ENCODE measurements at regions not wholly inside any gene's neighbourhood (a gene's known extent, or its start where the extent isn't known, plus 50 kb on each side); places are given as distances from the start of the nearest gene placed in this dataset.
"Not testable (repeated sequence)": the region's sequence is repeated elsewhere in the genome, so short reads cannot be mapped to it uniquely, and the experiment has no call there.

GRCh38 chr13:111627596-111627995, 307.2 kb downstream of the TEX29 start:
- no peaks in the 10 kb centered on the region for H3K9me3 ChIP-seq
- intact Hi-C loops (cut with DNase I; ENCODE audit: low total_unique reads): no loop called here
- H3K27ac ChIP-seq: no peak overlapping the region
- no peaks in the 10 kb centered on the region for H3K36me3 ChIP-seq
- no peak for DNase-seq
- no peaks in the 10 kb centered on the region for H3K27me3 ChIP-seq
- no peak overlapping the region for H3K4me3 ChIP-seq
- TF ChIP-seq POLR2A (IDR thresholded peaks at IDR 0.05): no peak
- no peak for TF ChIP-seq CTCF (IDR thresholded peaks at IDR 0.05)
- no peaks in the 10 kb centered on the region for H3K4me1 ChIP-seq

GRCh38 chr13:111629016-111629415, 308.6 kb downstream of the TEX29 start:
- Histone ChIP-seq H3K4me3 (no peak overlapping the region), H3K36me3 (no peaks in the 10 kb centered on the region), H3K4me1 (no peaks in the 10 kb centered on the region), H3K27ac (no peak overlapping the region), H3K9me3 (no peaks in the 10 kb centered on the region), H3K27me3 (no peaks in the 10 kb centered on the region)
- TF ChIP-seq POLR2A (IDR thresholded peaks at IDR 0.05) (no peak), CTCF (IDR thresholded peaks at IDR 0.05) (no peak)
- no peak for DNase-seq
- intact Hi-C loops (cut with DNase I; ENCODE audit: low total_unique reads): no loop called here

DNA sequence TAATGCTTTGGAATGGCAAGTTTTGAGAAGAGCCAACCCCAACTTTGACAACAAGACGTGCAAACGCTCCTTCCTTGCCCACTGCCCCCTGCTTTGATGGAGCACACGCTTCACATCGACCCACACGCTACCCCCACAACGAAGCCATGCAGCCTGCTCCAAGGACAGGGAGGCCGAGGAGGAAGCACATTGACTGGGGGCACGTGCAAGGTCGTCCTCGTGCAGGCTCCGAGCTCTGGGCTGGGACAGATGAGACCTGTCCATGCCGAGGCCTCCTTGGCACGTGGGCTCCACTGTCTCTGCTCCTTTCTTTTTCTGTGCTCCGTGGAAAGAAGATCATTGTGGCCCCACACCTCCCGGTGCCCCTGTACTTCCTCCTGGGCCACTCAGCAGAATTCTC, 309.0 kb downstream of the TEX29 start:
- no peak for DNase-seq
- Histone ChIP-seq H3K4me1 (no peaks in the 10 kb centered on the region), H3K4me3 (no peak overlapping the region), H3K27me3 (no peaks in the 10 kb centered on the region), H3K36me3 (no peaks in the 10 kb centered on the region), H3K27ac (no peak overlapping the region), H3K9me3 (no peaks in the 10 kb centered on the region)
- intact Hi-C loops (cut with DNase I; ENCODE audit: low total_unique reads): no loop called here
- TF ChIP-seq POLR2A (IDR thresholded peaks at IDR 0.05) (no peak), CTCF (IDR thresholded peaks at IDR 0.05) (no peak)

GRCh38 chr13:111629926-111630325, 309.5 kb downstream of the TEX29 start:
- Histone ChIP-seq H3K27me3 (no peaks in the 10 kb centered on the region), H3K36me3 (no peaks in the 10 kb centered on the region), H3K4me1 (no peaks in the 10 kb centered on the region), H3K27ac (no peak overlapping the region), H3K9me3 (no peaks in the 10 kb centered on the region), H3K4me3 (no peak overlapping the region)
- TF ChIP-seq CTCF (IDR thresholded peaks at IDR 0.05): no peak
- TF ChIP-seq POLR2A (IDR thresholded peaks at IDR 0.05): no peak
- intact Hi-C loops (cut with DNase I; ENCODE audit: low total_unique reads): no loop called here
- DNase-seq: no peak

DNA sequence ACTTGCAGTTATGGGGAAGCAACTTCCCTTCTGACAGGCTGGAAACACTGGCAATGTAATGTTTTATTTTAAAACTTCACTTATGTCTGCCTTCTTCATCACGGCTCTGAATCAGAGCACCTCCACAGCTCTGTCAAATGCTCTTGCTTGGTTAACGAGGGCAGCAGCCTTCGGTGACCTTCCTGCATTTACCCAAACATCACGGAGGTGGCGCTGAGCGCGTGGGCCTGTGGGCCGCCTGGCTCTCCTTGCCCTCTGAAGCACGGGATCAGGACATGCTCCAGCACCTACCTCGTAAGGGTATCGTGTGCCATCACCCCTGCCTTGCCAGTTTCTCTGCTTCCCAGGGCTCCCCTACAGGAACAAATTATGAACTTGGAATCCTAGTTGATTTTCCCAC, 310.0 kb downstream of the TEX29 start:
- Histone ChIP-seq H3K27ac (no peak overlapping the region), H3K4me1 (no peaks in the 10 kb centered on the region), H3K4me3 (no peak overlapping the region), H3K36me3 (no peaks in the 10 kb centered on the region), H3K27me3 (no peaks in the 10 kb centered on the region), H3K9me3 (no peaks in the 10 kb centered on the region)
- intact Hi-C loops (cut with DNase I; ENCODE audit: low total_unique reads): no loop called here
- TF ChIP-seq CTCF (IDR thresholded peaks at IDR 0.05) (no peak), POLR2A (IDR thresholded peaks at IDR 0.05) (no peak)
- no peak for DNase-seq

GRCh38 chr13:111631271-111631670, 310.8 kb downstream of the TEX29 start:
- intact Hi-C loops (cut with DNase I; ENCODE audit: low total_unique reads); H3K27me3 ChIP-seq; H3K4me1 ChIP-seq; H3K9me3 ChIP-seq; H3K27ac ChIP-seq; H3K4me3 ChIP-seq; H3K36me3 ChIP-seq; DNase-seq: not testable (repeated sequence)

Measured in uterus (tissue), 3 donors.